ENCODE measurements at regions not wholly inside any gene's neighbourhood (a gene's known extent, or its start where the extent isn't known, plus 50 kb on each side); places are given as distances from the start of the nearest gene placed in this dataset.
A peak's percentile ranks its signal among the peaks of the same experiment; 100 is the strongest.

GRCh38 chr11:127493330-127494022 lies 492.9 kb upstream of the KIRREL3 start:
- TF ChIP-seq CTCF (IDR thresholded peaks at IDR 0.05) (peak in 3 of 7 experiments; percentile 10 to 30 (median 12)), POLR2A (IDR thresholded peaks at IDR 0.05) (no peak)

Measured in body of pancreas (tissue), 4 donors.